Natural killer cell (primary cell): ENCODE measurements at regions not wholly inside any gene's neighbourhood (a gene's known extent, or its start where the extent isn't known, plus 50 kb on each side); places are given as distances from the start of the nearest gene placed in this dataset.

Experiments used
- ATAC-seq, 3 donors: fragments of 150-1000 bp in 2 of 3; fragments of 200-7000 bp in 1 of 3; cut with Tn5 transposase; 1 replicate in 1 of 3; 2 replicates in 2 of 3; pipeline ENCODE4 v1.10.0; 2021; ENCODE audit warnings: mild to moderate bottlenecking in 2 of 3, moderate library complexity in 2 of 3
- DNase-seq, 2 donors: peaks; one replicate each; pipeline versions ENCODE4 v3.0.0 to v3.0.0-alpha.2; 2013 to 2021; ENCODE audit warnings: mixed read lengths in 1 of 2
- H3K27ac ChIP-seq: one replicate; pipeline ENCODE4 v1.5.1; 2013; ENCODE audit warnings: mild to moderate bottlenecking, low read length
- H3K27me3 ChIP-seq: one replicate; pipeline ENCODE4 v1.6.1; 2013; ENCODE audit warnings: low read length; ENCODE audit not compliant: control insufficient read depth, insufficient read depth
- H3K36me3 ChIP-seq: one replicate; pipeline ENCODE4 v1.6.1; 2013; ENCODE audit warnings: low read length; ENCODE audit not compliant: control insufficient read depth, insufficient read depth
- H3K4me1 ChIP-seq: one replicate; pipeline ENCODE4 v1.6.1; 2013; ENCODE audit warnings: low read length; ENCODE audit not compliant: control insufficient read depth, insufficient read depth
- H3K4me3 ChIP-seq: one replicate; pipeline ENCODE4 v1.5.1; 2013; ENCODE audit warnings: low read length
- H3K9me3 ChIP-seq: one replicate; pipeline ENCODE4 v1.6.1; 2013; ENCODE audit warnings: low read length; ENCODE audit not compliant: control insufficient read depth, insufficient read depth
- H3K27ac Mint-ChIP-seq, 2 donors: one replicate each; pipeline ENCODE4 v1.8.0; 2022; ENCODE audit warnings: mild to moderate bottlenecking in 2 of 2, mixed read lengths in 2 of 2, moderate library complexity in 1 of 2
- H3K27me3 Mint-ChIP-seq, 2 donors: one replicate each; pipeline ENCODE4 v1.8.0; 2022; ENCODE audit warnings: low read depth in 2 of 2, mixed read lengths in 2 of 2
- H3K36me3 Mint-ChIP-seq: one replicate; pipeline ENCODE4 v1.8.0; 2022; ENCODE audit warnings: mixed read lengths
- H3K4me1 Mint-ChIP-seq, 2 donors: one replicate each; pipeline ENCODE4 v1.8.0; 2022; ENCODE audit warnings: mixed read lengths in 2 of 2
- H3K4me3 Mint-ChIP-seq: one replicate; pipeline ENCODE4 v1.8.0; 2022; ENCODE audit warnings: mild to moderate bottlenecking, moderate library complexity, mixed read lengths
- H3K9me3 Mint-ChIP-seq, 2 donors: one replicate each; pipeline ENCODE4 v1.8.0; 2022; ENCODE audit warnings: mixed read lengths in 2 of 2
- WGBS: methylation state at CpG from one replicate; pipeline ENCODE4 v1.1.7; 2013; ENCODE audit warnings: missing lambda C conversion rate; ENCODE audit not compliant: insufficient coverage; 5-methylcytosine and 5-hydroxymethylcytosine counted together
- intact Hi-C: fragments of 100-400 bp; cut with micrococcal nuclease; formaldehyde crosslinking; loops from one replicate; pipeline ENCODE4 v1.14.2; 2022
- TF ChIP-seq, protein P1 (sequence below): fragments of 200-600 bp; IDR thresholded peaks from one replicate; pipeline ENCODE4 v1.8.0; 2022; ENCODE audit warnings: antibody characterized with exemption

DNA sequence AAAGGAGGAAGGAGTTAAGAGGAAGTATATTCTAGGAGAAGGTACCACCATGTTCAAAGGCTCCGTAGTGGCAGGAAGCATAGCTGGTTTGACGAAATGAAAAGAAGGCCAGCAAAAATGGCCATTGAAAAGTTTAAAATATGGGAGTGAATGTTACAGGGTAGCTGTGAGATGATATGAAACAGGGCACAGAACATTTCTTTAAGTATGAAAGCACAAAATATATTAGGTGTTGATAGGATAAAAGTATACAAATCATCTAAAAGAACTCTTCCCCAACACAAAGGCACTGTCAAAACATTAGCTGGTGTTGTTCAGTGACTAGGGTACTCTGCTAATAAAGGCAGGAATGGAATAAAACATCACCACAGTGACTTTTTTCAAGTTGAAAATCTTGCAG, 216.2 kb downstream of the LRRN1 start:
- no peak overlapping the region for H3K27ac Mint-ChIP-seq
- no peak for ATAC-seq
- intact Hi-C loops = no loop called here

DNA sequence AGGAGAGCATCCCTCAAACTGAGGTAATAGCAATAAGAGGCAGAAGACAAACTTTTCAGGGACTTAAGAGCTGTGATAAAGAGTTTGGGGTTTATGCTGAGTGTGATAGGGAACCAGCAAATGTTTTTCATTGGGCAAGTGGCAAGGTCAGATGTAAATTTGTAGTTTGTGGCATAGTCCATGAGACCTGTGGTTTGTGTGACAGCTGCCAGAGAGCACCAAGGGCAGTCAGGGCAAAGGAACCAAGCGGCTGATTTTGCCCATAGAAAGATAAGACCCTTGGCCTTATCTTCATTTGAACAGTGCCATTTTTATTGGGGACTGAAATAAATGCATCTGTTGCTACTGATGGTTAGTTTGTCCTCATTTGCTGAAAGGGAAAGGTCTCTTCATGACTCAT, 220.3 kb downstream of the LRRN1 start:
- H3K4me1 ChIP-seq = no peaks in the 10 kb centered on the region
- H3K4me3 ChIP-seq = no peak overlapping the region
- no peak overlapping the region for H3K27ac Mint-ChIP-seq
- peaks cover 3% of the 10 kb centered on the region for H3K9me3 ChIP-seq
- H3K27ac ChIP-seq = no peak overlapping the region
- ATAC-seq (no peak), DNase-seq (no peak)
- H3K36me3 ChIP-seq = no peaks in the 10 kb centered on the region
- 47% methylated on average over 1 of the region's 1 CpG for WGBS
- intact Hi-C loops = no loop called here
- no peaks in the 10 kb centered on the region for H3K4me1 Mint-ChIP-seq
- no peaks in the 10 kb centered on the region for H3K27me3 ChIP-seq
- no peaks in the 10 kb centered on the region for H3K36me3 Mint-ChIP-seq
- H3K9me3 Mint-ChIP-seq = no peaks in the 10 kb centered on the region
- H3K27me3 Mint-ChIP-seq = no peaks in the 10 kb centered on the region
- no peak overlapping the region for H3K4me3 Mint-ChIP-seq
- TF ChIP-seq, protein P1, sequence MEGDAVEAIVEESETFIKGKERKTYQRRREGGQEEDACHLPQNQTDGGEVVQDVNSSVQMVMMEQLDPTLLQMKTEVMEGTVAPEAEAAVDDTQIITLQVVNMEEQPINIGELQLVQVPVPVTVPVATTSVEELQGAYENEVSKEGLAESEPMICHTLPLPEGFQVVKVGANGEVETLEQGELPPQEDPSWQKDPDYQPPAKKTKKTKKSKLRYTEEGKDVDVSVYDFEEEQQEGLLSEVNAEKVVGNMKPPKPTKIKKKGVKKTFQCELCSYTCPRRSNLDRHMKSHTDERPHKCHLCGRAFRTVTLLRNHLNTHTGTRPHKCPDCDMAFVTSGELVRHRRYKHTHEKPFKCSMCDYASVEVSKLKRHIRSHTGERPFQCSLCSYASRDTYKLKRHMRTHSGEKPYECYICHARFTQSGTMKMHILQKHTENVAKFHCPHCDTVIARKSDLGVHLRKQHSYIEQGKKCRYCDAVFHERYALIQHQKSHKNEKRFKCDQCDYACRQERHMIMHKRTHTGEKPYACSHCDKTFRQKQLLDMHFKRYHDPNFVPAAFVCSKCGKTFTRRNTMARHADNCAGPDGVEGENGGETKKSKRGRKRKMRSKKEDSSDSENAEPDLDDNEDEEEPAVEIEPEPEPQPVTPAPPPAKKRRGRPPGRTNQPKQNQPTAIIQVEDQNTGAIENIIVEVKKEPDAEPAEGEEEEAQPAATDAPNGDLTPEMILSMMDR = no peak

More for the DNA sequence above, 216.2 kb downstream of the LRRN1 start:
- H3K27me3 ChIP-seq = no peaks in the 10 kb centered on the region
- TF ChIP-seq, protein P1 = no peak
- H3K9me3 ChIP-seq = peaks cover 3% of the 10 kb centered on the region
- no peak overlapping the region for H3K4me3 ChIP-seq
- H3K27me3 Mint-ChIP-seq = no peaks in the 10 kb centered on the region
- H3K4me3 Mint-ChIP-seq = no peak overlapping the region
- DNase-seq = no peak
- H3K36me3 ChIP-seq = no peaks in the 10 kb centered on the region
- WGBS = 12% methylated on average over 2 of the region's 2 CpGs
- H3K36me3 Mint-ChIP-seq = no peaks in the 10 kb centered on the region
- no peak overlapping the region for H3K27ac ChIP-seq
- no peaks in the 10 kb centered on the region for H3K4me1 Mint-ChIP-seq
- H3K4me1 ChIP-seq = no peaks in the 10 kb centered on the region
- H3K9me3 Mint-ChIP-seq = no peaks in the 10 kb centered on the region

DNA sequence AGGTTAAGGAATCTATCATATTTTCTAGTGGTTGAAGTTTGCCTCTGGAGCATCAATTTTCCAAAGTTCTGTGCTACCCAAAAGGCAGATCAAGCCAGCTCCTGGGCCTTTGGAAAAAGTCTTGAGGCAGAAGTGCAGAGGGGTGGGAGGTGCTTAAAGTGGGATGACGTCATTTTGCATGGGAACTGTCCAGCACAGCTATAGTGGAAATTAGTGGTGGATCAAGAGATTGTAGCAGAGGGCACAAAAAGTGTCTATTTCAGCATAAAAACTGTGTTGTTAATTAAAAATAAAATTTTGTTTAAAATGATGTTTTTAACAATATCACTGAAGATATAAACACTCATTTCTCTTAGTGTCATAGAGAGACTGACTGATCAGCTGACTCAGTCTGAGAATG, 221.9 kb downstream of the LRRN1 start:
- Histone ChIP-seq H3K36me3 (no peaks in the 10 kb centered on the region), H3K27ac (no peak overlapping the region), H3K4me3 (no peak overlapping the region), H3K9me3 (peaks cover 3% of the 10 kb centered on the region), H3K27me3 (no peaks in the 10 kb centered on the region), H3K4me1 (no peaks in the 10 kb centered on the region)
- TF ChIP-seq, protein P1 = no peak
- ATAC-seq (no peak), DNase-seq (no peak)
- intact Hi-C loops = no loop called here
- no peaks in the 10 kb centered on the region for H3K27me3 Mint-ChIP-seq
- 58% methylated on average over 1 of the region's 1 CpG for WGBS
- H3K27ac Mint-ChIP-seq = no peak overlapping the region
- no peaks in the 10 kb centered on the region for H3K36me3 Mint-ChIP-seq
- no peaks in the 10 kb centered on the region for H3K9me3 Mint-ChIP-seq
- no peak overlapping the region for H3K4me3 Mint-ChIP-seq
- no peaks in the 10 kb centered on the region for H3K4me1 Mint-ChIP-seq

DNA sequence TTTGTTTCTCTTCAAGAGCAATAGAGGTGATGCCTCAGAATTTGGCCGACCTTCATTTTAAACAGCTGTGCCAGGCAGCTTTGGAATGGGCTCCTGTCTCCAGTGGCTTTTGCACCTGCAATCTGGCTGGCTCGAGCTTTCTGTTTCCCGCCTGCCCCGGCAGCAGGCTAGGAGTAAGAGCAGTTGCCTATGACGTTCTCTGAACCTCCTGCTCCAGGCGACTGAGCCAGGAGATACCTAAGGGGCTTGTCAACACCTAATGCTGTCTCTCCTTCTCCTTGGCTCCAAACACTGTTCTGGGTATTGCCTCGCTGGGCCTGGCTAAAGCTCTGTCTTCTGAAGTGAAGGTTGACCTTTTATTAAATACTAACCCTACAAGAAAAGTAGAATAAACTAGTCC, 229.9 kb downstream of the LRRN1 start:
- no peaks in the 10 kb centered on the region for H3K4me1 Mint-ChIP-seq
- H3K9me3 Mint-ChIP-seq = no peaks in the 10 kb centered on the region
- H3K27me3 ChIP-seq = no peaks in the 10 kb centered on the region
- no peak overlapping the region for H3K27ac ChIP-seq
- no peak overlapping the region for H3K4me3 Mint-ChIP-seq
- H3K4me1 ChIP-seq = no peaks in the 10 kb centered on the region
- intact Hi-C loops = no loop called here
- no peak overlapping the region for H3K27ac Mint-ChIP-seq
- no peaks in the 10 kb centered on the region for H3K36me3 ChIP-seq
- H3K36me3 Mint-ChIP-seq = no peaks in the 10 kb centered on the region
- H3K4me3 ChIP-seq = no peak overlapping the region
- DNase-seq (no peak), ATAC-seq (no peak)
- 92% methylated on average over 7 of the region's 7 CpGs for WGBS
- H3K27me3 Mint-ChIP-seq = no peaks in the 10 kb centered on the region
- TF ChIP-seq, protein P1 = no peak
- H3K9me3 ChIP-seq = no peaks in the 10 kb centered on the region
